ENCODE measurements at regions not wholly inside any gene's neighbourhood (a gene's known extent, or its start where the extent isn't known, plus 50 kb on each side); places are given as distances from the start of the nearest gene placed in this dataset.
"Not testable (repeated sequence)": the region's sequence is repeated elsewhere in the genome, so short reads cannot be mapped to it uniquely, and the experiment has no call there.

DNA sequence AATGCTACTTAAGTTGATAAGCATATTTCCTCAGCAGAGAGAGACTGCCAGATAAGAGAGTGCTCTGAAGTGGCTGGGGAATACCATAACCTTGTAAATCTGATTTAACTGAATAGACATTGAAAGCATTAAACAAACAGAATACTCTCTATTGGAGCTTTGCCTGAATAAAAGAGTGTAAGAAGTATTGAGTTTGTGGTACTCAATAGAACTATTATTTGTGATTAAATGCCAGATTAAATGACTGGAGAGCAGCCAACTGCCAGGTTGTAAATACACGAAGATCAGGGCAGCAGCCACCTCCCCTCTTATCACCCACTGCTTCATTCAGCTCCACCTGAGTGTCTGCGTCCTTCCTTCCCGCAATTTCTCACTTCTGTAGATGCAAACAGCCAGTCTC is 373.6 kb downstream of the DCDC2C start:
- Histone ChIP-seq H3K27me3 (ENCODE audit: control insufficient read depth, insufficient read depth, low read length) (no peaks in the 10 kb centered on the region), H3K9ac (ENCODE audit: low read length) (no peak overlapping the region), H3K36me3 (ENCODE audit: control insufficient read depth, insufficient read depth, low read length) (no peaks in the 10 kb centered on the region), H3K27ac (ENCODE audit: low read depth, low read length) (no peak overlapping the region), H3K4me3 (ENCODE audit: low read length) (no peak overlapping the region), H3K4me1 (ENCODE audit: control insufficient read depth, insufficient read depth, low read length) (no peaks in the 10 kb centered on the region)

GRCh38 chr2:4085186-4085585 is 381.8 kb downstream of the DCDC2C start:
- no peak overlapping the region for H3K9ac ChIP-seq (ENCODE audit: low read length)
- no peaks in the 10 kb centered on the region for H3K27me3 ChIP-seq (ENCODE audit: control insufficient read depth, insufficient read depth, low read length)
- H3K4me3 ChIP-seq (ENCODE audit: low read length): no peak overlapping the region
- no peaks in the 10 kb centered on the region for H3K36me3 ChIP-seq (ENCODE audit: control insufficient read depth, insufficient read depth, low read length)
- H3K4me1 ChIP-seq (ENCODE audit: control insufficient read depth, insufficient read depth, low read length): no peaks in the 10 kb centered on the region
- no peak overlapping the region for H3K27ac ChIP-seq (ENCODE audit: low read depth, low read length)

- Histone ChIP-seq H3K27me3 (ENCODE audit: control insufficient read depth, insufficient read depth, low read length) (no peaks in the 10 kb centered on the region), H3K27ac (ENCODE audit: low read depth, low read length) (no peak overlapping the region), H3K4me1 (ENCODE audit: control insufficient read depth, insufficient read depth, low read length) (no peaks in the 10 kb centered on the region)
These were observed 387.6 kb downstream of the DCDC2C start for GRCh38 chr2:4090668-4091630.

GRCh38 chr2:4091869-4092268 is 388.5 kb downstream of the DCDC2C start:
- Histone ChIP-seq H3K4me1 (ENCODE audit: control insufficient read depth, insufficient read depth, low read length) (no peaks in the 10 kb centered on the region), H3K27ac (ENCODE audit: low read depth, low read length) (no peak overlapping the region)

More at GRCh38 chr2:4090668-4091630, 387.6 kb downstream of the DCDC2C start:
- Histone ChIP-seq H3K4me3 (ENCODE audit: low read length) (no peak overlapping the region), H3K9ac (ENCODE audit: low read length) (no peak overlapping the region), H3K36me3 (ENCODE audit: control insufficient read depth, insufficient read depth, low read length) (no peaks in the 10 kb centered on the region)

GRCh38 chr2:4094743-4095142 is 391.4 kb downstream of the DCDC2C start:
- H3K4me3 ChIP-seq (ENCODE audit: low read length): no peak overlapping the region
- H3K27me3 ChIP-seq (ENCODE audit: control insufficient read depth, insufficient read depth, low read length): no peaks in the 10 kb centered on the region
- H3K27ac ChIP-seq (ENCODE audit: low read depth, low read length): no peak overlapping the region
- no peaks in the 10 kb centered on the region for H3K4me1 ChIP-seq (ENCODE audit: control insufficient read depth, insufficient read depth, low read length)
- H3K36me3 ChIP-seq (ENCODE audit: control insufficient read depth, insufficient read depth, low read length): no peaks in the 10 kb centered on the region
- no peak overlapping the region for H3K9ac ChIP-seq (ENCODE audit: low read length)

More at GRCh38 chr2:4091869-4092268, 388.5 kb downstream of the DCDC2C start:
- Histone ChIP-seq H3K9ac (ENCODE audit: low read length) (no peak overlapping the region), H3K27me3 (ENCODE audit: control insufficient read depth, insufficient read depth, low read length) (no peaks in the 10 kb centered on the region), H3K36me3 (ENCODE audit: control insufficient read depth, insufficient read depth, low read length) (no peaks in the 10 kb centered on the region), H3K4me3 (ENCODE audit: low read length) (no peak overlapping the region)

DNA sequence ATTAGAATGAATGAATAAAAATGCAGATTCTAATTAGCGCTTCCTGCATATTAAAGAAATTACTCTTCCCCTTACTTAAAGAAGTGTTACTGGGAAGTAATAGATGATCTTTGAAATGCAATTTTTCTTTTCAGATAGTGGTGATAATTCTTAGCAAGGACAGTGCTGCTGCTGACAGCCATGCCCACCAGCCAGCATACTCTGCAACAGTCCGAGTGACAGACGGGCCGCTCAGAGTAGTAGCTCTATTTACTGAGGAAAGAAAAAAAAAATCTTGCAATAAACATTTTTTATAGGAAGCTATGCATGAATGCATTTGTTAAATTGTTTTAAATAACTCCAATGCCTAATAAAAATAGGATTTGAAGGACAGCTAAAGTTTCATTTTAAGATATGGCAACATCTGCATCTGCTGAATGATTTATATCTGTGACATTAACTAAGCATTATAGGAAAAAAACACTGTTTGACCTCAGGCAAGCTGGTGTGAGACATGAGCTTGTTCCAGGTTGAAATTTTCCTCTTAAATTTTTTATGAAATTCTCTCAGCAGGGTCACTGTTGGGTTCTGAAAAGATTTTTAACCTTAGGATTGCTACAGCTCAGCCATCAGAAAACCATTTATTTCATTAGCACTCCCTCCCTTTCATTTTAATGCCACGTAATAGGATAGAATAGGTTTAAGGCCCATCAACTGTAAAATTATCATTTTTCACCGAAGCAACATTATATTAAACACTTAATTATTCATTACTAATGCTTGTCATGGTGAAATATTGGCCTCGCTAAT is 393.8 kb downstream of the DCDC2C start:
- no peaks in the 10 kb centered on the region for H3K27me3 ChIP-seq (ENCODE audit: control insufficient read depth, insufficient read depth, low read length)
- no peak overlapping the region for H3K4me3 ChIP-seq (ENCODE audit: low read length)
- H3K36me3 ChIP-seq (ENCODE audit: control insufficient read depth, insufficient read depth, low read length): no peaks in the 10 kb centered on the region
- no peak overlapping the region for H3K9ac ChIP-seq (ENCODE audit: low read length)
- no peak overlapping the region for H3K27ac ChIP-seq (ENCODE audit: low read depth, low read length)
- no peaks in the 10 kb centered on the region for H3K4me1 ChIP-seq (ENCODE audit: control insufficient read depth, insufficient read depth, low read length)

- H3K9ac ChIP-seq (ENCODE audit: low read length): no peak overlapping the region
- H3K27me3 ChIP-seq (ENCODE audit: control insufficient read depth, insufficient read depth, low read length): no peaks in the 10 kb centered on the region
- no peak overlapping the region for H3K27ac ChIP-seq (ENCODE audit: low read depth, low read length)
- H3K4me1 ChIP-seq (ENCODE audit: control insufficient read depth, insufficient read depth, low read length): no peaks in the 10 kb centered on the region
- no peak overlapping the region for H3K4me3 ChIP-seq (ENCODE audit: low read length)
- H3K36me3 ChIP-seq (ENCODE audit: control insufficient read depth, insufficient read depth, low read length): no peaks in the 10 kb centered on the region
These were observed 394.8 kb downstream of the DCDC2C start for GRCh38 chr2:4098137-4098536.

GRCh38 chr2:4101936-4102335 is 398.6 kb downstream of the DCDC2C start:
- H3K9ac ChIP-seq (ENCODE audit: low read length): no peak overlapping the region
- no peak overlapping the region for H3K27ac ChIP-seq (ENCODE audit: low read depth, low read length)
- no peaks in the 10 kb centered on the region for H3K36me3 ChIP-seq (ENCODE audit: control insufficient read depth, insufficient read depth, low read length)
- no peak overlapping the region for H3K4me3 ChIP-seq (ENCODE audit: low read length)
- no peaks in the 10 kb centered on the region for H3K27me3 ChIP-seq (ENCODE audit: control insufficient read depth, insufficient read depth, low read length)
- H3K4me1 ChIP-seq (ENCODE audit: control insufficient read depth, insufficient read depth, low read length): no peaks in the 10 kb centered on the region

DNA sequence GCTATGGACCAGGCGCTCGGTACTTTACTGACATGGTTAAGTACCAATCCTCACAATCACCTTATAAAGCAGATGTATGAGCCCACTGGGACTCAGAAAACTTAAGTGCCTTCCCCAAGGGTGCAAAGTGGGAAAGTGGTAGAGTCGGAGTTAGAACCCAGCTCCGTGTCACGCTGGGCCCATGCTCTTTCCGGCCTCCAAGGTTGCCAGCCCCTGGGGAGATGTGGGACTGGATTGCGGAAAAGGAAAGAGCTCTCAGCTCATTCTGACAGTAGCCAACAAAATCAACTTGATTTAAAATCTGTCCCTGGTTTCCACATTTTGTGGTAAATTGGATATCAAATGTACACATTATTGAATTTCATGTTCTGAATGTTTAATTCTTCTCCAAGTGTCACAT is 403.8 kb downstream of the DCDC2C start:
- Histone ChIP-seq H3K4me3 (ENCODE audit: low read length) (no peak overlapping the region), H3K9ac (ENCODE audit: low read length) (no peak overlapping the region), H3K4me1 (ENCODE audit: control insufficient read depth, insufficient read depth, low read length) (no peaks in the 10 kb centered on the region), H3K27me3 (ENCODE audit: control insufficient read depth, insufficient read depth, low read length) (no peaks in the 10 kb centered on the region), H3K27ac (ENCODE audit: low read depth, low read length) (no peak overlapping the region), H3K36me3 (ENCODE audit: control insufficient read depth, insufficient read depth, low read length) (no peaks in the 10 kb centered on the region)

- Histone ChIP-seq H3K4me3 (ENCODE audit: low read length) (no peak overlapping the region), H3K4me1 (ENCODE audit: control insufficient read depth, insufficient read depth, low read length) (no peaks in the 10 kb centered on the region), H3K36me3 (ENCODE audit: control insufficient read depth, insufficient read depth, low read length) (no peaks in the 10 kb centered on the region), H3K27ac (ENCODE audit: low read depth, low read length) (no peak overlapping the region), H3K9ac (ENCODE audit: low read length) (no peak overlapping the region), H3K27me3 (ENCODE audit: control insufficient read depth, insufficient read depth, low read length) (no peaks in the 10 kb centered on the region)
These were observed 406.9 kb downstream of the DCDC2C start for GRCh38 chr2:4110273-4110672.

DNA sequence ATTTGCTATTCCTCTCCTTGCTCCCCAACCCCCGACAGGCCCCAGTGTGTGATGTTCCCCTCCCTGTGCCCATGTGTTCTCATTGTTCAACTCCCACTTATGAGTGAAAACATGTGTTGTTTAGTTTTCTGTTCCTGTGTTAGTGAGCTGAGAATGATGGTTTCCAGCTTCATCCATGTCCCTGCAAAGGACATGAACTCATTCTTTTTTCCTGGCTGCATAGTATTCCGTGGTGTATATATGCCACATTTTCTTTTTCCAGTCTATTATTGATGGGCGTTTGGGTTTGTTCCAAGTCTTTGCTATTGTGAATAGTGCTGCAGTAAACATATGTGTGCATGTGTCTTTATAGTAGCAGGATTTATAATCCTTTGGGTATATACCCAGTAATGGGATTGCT is 412.1 kb downstream of the DCDC2C start:
- H3K9ac ChIP-seq (ENCODE audit: low read length); H3K27me3 ChIP-seq (ENCODE audit: control insufficient read depth, insufficient read depth, low read length); H3K4me1 ChIP-seq (ENCODE audit: control insufficient read depth, insufficient read depth, low read length); H3K27ac ChIP-seq (ENCODE audit: low read depth, low read length); H3K4me3 ChIP-seq (ENCODE audit: low read length); H3K36me3 ChIP-seq (ENCODE audit: control insufficient read depth, insufficient read depth, low read length): not testable (repeated sequence)

DNA sequence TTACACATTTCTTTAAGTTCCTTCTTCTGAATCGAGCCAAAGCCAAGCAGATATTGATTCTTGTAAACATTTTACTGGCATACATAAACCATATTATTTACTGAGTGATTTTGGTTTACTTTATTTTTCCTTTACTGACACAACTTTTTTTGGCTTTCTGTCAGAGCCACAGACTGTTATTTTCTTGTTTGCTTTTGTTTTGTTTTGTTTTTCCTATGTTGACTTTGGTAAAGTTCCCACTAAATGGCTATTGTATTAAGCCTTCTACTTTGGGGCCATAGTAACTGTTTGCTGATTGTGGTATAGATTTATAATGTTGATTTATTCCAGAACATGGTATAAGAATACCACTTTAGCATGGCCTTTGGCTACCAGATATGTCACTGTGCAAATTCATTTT is 419.4 kb downstream of the DCDC2C start:
- Histone ChIP-seq H3K36me3 (ENCODE audit: control insufficient read depth, insufficient read depth, low read length) (no peaks in the 10 kb centered on the region), H3K9ac (ENCODE audit: low read length) (no peak overlapping the region), H3K4me3 (ENCODE audit: low read length) (no peak overlapping the region), H3K4me1 (ENCODE audit: control insufficient read depth, insufficient read depth, low read length) (no peaks in the 10 kb centered on the region), H3K27me3 (ENCODE audit: control insufficient read depth, insufficient read depth, low read length) (no peaks in the 10 kb centered on the region), H3K27ac (ENCODE audit: low read depth, low read length) (no peak overlapping the region)

All from rectal smooth muscle tissue (tissue), 1 donor.